Spleen (tissue), 7 donors: ENCODE measurements at regions not wholly inside any gene's neighbourhood (a gene's known extent, or its start where the extent isn't known, plus 50 kb on each side); places are given as distances from the start of the nearest gene placed in this dataset.

Experiments used
- POLR2A ChIP-seq, 3 donors: fragments of 450-650 bp; IDR thresholded peaks; one replicate each; pipeline ENCODE4 v1.5.1; 2017; ENCODE audit warnings: antibody characterized with exemption in 3 of 3, mild to moderate bottlenecking in 1 of 3
- POLR2AphosphoS5 ChIP-seq, 3 donors: sonication (generic); formaldehyde crosslinking; IDR thresholded peaks; one replicate each; pipeline ENCODE4 v1.5.1; 2017; ENCODE audit warnings: antibody characterized with exemption in 3 of 3
- TF ChIP-seq, protein P1 (sequence below), 11 experiments: fragments of 200-600 bp in 7 of 11; fragments of 450-650 bp in 4 of 11; sonication (generic) in 4 of 11; IDR thresholded peaks in 8 of 11; conservative IDR thresholded peaks in 3 of 11; 1 replicate in 7 of 11; 2 replicates in 4 of 11; pipeline versions ENCODE4 v1.4.0 to v1.8.0; 2016 to 2021; ENCODE audit warnings: antibody characterized with exemption in 11 of 11, inconsistent platforms in 4 of 11, mild to moderate bottlenecking in 1 of 11
- donor health status: DM: no; HTN: no; CAD: no; lungs with moderate emphysema.
- donor health status: DM: no; HTN: no; CAD: no.
- donor health status: DM: no; HTN: no; CAD: no.

DNA sequence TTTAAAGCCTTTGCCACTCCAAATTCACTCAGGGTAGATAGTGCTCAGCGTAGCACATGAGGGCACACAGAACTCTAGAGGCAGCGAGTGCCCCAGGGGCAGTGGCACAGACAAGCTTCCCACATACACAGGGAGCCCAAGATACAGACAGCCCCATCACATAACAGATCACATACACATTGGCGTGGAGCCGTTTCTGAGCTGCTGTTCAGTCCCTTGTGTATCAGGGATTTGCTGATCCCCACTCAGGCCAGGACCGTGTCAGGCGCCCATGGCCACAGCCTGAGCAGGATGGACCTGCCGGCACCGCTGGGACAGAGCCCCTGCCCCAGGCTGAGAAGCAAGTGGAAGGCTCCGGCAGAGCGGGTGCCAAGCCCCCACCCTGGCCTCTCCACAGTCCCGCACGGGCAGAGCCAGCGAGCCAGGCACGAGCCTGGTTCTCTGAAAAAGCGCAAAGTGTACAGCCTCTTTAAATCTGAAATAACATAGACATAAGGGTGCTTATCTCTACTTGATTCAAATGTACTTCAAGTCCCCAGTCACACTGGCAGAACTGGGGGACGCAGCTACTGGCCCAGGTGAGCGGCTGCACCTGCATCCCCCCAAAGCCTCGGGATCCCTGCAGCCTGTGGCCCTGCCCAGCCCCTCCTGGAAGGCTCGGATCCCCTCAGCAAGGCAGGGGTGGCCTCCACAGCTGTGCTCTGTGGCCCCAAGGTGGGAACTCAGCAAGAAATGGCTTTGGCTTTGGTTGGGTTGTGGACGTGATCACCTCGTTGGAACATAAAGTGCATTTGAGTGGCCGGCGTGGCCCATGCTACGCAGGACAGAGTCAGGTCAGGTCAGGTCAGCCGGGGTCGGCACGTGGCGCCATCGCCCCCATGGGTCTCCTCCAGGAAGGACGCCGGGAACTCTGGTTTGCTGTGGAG, 231.3 kb downstream of the ERMARD start:
- TF ChIP-seq POLR2AphosphoS5 (IDR thresholded peaks at IDR 0.05) = no peak
- TF ChIP-seq, protein P1, sequence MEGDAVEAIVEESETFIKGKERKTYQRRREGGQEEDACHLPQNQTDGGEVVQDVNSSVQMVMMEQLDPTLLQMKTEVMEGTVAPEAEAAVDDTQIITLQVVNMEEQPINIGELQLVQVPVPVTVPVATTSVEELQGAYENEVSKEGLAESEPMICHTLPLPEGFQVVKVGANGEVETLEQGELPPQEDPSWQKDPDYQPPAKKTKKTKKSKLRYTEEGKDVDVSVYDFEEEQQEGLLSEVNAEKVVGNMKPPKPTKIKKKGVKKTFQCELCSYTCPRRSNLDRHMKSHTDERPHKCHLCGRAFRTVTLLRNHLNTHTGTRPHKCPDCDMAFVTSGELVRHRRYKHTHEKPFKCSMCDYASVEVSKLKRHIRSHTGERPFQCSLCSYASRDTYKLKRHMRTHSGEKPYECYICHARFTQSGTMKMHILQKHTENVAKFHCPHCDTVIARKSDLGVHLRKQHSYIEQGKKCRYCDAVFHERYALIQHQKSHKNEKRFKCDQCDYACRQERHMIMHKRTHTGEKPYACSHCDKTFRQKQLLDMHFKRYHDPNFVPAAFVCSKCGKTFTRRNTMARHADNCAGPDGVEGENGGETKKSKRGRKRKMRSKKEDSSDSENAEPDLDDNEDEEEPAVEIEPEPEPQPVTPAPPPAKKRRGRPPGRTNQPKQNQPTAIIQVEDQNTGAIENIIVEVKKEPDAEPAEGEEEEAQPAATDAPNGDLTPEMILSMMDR (IDR thresholded peaks at IDR 0.05 in 8 of 11, conservative IDR thresholded peaks at IDR 0.05 in 3 of 11) = no peak
- TF ChIP-seq POLR2A (IDR thresholded peaks at IDR 0.05) = no peak
